ENCODE measurements at regions not wholly inside any gene's neighbourhood (a gene's known extent, or its start where the extent isn't known, plus 50 kb on each side); places are given as distances from the start of the nearest gene placed in this dataset.
"Not testable (repeated sequence)": the region's sequence is repeated elsewhere in the genome, so short reads cannot be mapped to it uniquely, and the experiment has no call there.

DNA sequence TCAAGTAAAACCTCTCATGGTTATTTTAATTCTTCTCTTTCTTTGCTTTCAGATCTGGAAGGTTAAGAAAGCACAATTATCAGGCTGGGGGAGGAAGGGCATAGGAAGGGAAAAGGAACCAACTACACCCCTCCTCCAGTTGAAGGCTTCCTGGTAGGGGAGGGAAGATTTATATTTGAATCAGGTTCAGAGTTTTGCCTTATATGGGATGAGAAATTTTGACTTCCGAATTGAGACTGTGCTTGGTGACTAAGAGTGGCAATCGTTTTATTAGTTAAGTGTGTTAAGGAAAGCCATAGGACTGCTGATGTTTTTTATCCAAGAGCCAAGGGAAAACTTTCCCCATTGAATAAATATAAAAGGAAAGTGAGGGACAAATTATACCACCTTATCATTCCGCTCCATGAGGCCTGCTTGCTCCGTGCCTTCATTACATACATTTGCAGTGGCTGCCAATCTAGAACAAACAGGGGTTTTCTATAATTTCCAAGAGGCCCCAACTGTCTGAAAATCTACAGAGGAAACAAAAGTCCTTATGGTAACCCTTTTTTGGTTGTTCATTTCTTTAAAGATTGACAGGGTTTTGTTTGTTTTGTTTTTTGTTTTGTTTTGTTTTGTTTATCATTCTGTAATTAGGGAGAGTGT, 115.7 kb upstream of the EPB41L4A start:
- peak; percentile 17 for DNase-seq

DNA sequence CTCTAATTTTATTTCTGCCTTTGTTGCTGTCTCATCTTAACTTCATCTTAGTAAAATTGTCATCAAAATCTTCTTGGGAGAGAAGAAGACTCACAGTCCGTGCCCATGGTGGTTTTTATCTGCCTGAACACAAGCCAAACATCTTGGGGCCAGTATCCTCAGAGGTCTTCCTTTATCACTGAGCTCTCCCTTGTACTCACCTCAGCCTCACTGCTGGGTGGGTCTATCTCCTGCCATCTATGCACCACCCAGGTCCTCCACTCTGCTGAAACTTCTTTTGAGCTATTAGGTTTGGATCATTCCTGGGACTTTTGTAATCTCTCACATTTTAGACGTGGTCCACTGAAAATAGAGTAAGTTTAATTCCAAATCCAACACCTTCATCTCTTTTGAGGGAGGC, 116.3 kb upstream of the EPB41L4A start:
- DNase-seq = no peak

DNA sequence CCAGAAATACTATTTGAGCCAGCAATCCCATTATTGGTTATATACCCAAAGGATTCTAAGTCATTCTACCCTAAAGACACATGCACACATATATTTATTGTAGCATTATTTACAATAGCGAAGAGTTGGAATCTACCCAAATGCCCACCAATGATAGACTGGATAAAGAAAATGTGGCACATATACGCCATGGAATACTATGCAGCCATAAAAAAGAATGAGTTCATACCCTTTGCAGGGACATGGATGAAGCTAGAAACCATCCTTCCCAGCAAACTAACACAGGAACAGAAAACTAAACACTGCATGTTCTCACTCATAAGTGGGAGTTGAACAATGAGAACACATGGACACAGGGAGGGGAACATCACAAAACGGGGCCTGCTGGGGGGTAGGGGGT, 125.5 kb upstream of the EPB41L4A start:
- not testable (repeated sequence) for DNase-seq

DNA sequence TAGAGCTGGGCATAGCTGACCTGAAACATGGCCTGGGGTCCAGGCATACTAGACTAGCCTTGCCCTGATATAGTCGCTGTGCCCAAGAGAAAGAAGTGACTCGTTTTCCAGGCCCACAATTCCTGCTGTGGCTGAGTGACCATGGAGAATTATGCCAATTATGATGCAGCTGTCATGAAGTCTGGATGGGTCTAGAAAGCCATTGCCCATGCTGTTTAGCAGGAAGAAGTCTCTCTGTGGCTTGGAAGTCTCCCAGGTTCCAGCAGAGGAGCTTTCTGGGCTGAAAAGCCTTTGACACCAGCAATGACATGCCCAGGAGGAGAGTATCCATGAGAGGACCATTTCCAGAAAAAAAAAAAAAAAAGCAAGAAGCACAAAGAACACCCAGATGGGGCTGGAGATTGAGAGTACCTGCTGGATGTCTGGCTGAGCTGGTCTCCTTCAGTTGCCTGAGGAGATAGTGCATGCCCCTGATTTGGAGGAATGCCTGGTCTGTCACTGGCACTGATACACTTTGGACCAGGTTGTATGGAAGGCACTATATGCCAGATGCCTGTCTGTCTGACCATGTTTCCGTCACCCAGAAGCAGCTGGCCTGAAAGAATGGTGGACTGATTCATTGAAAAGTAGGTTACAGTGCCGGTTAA, 128.0 kb upstream of the EPB41L4A start:
- no peak for DNase-seq

DNA sequence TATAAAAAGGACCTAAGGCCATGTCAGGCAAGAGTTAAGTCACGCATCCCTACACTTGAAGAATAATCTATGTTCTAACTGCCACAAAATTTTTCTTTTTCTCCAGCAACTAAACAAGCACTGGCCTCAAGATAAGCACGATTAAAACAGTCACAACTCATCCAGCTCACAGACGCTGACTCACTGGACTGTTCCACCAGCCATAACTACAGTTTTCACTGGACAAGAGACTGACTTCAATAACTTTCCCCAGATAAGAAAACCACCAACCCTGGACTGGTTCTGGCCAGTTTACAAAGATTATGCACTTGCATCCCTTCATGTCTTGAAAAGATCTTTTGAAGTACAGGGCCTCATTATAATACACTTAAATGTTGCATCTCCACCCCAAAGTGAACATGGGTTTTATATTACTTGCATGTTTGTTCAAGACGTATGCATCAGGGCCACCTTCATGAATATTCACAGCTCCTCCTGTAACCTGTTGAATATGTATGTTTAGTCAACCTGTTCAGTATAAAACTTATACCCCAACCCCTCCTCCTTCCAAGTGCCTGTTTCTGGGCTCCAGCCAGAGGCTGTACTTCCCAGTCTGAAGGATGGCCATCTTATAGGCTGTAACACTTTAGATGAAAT, 129.3 kb upstream of the EPB41L4A start:
- DNase-seq = no peak

DNA sequence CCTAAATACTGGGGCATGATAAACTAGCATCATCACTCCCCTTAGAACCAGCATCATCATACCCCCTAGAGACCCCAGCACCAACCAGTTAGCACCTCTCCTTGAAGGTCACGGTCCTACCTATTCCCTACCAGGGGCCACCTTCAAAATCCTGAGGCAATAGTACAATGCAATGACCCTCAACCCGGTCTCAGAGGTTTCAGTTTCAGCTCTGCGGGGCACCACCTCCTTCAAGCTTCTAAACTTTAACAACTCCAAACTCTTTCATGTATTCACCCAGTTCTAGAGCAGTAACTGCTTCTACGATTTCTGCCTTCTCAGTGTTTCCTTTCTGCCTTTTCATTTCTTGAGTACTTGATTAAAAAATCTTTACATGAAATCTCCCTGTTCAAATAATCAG, 130.1 kb upstream of the EPB41L4A start:
- DNase-seq = no peak

DNA sequence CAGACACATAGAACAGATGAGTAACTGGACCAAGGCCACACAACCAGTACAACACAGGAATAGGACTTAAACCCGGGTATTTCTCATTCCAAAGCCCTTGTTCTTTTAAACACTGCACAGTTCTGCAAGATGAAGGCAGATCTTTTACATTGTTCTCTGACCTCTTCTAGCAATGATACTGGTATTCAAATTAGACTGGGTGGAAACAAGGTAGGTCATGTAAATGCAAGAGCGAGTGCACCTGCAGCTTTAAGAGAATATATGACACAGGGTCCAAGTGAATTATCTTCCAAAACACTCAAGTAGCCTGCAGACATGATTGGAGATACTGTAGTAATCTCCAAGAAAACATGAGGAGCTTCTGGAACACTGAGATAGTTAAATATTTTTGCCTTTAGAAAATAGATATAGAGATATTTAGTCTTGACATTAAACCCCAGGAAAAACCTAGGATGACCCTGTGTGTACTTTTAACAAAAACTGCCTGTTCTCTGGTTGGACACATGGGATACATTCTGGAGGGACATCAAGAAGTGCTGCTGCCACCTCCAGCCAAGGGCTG, 130.6 kb upstream of the EPB41L4A start:
- DNase-seq = no peak

DNA sequence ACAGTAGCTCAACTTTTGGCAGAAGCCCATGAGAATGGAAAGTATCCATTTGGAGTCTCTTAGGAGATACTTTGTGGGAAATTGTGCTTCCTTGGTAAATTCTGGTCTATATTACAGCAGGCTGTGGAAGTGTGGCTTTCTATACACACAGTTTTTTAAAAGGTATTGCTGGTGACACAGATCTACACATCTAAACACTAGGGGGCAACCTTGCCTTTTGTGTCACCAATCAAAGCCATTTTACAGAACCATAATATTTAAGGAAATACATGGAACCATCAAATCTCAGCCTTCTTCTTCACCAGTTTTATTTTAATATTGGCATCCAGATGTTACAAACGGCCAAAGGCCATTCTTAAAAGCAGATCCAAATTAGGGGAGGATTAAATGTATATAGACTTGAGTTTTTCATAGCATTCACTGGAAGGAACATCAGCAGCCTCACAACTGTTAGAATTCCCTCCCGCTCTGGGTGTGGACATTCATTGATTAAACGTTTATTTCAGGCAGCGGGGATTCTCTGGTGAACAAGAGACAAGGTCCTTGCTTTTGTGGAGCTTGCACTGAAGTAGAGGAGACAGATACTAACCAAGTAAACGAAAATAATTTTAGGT, 132.4 kb upstream of the EPB41L4A start:
- DNase-seq = peak; percentile 77

DNA sequence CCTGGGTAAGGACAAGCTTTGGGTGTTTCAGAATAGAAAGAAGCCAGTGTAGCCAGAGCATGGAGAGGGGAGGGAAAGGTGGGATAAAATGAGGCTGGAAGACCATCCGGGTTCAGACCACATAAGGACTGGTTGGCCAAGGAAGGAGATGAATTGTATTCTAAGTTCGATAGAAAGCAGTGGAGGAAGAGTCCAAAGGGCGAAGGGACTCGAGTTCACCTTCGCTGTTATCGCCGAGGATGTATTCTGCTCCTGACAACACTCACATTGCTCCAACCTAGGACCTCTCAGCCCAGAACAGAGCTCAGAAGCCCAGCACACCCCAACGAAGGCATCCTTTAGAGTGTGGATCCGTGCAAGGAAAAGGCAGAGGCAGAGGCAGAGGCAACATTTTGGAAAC, 133.1 kb upstream of the EPB41L4A start:
- DNase-seq = no peak

DNA sequence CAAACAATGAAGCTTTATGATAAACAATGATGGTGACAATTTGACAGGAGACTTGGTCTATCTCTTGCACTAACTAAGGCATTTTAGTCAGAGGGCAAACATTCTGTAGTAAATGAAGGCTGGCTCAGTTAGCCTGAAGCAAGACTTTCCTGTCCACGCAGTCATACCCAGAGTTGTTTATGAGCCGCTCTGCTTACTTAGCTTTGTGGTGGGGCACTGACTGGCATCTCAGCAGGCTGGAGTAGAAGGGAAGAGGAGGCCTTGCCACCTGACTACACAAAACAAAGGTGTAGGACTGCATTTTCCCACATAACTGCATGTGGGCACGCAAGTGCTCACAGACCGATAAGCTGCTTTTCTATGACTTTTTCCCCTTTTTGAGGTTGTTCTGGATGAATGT, 133.7 kb upstream of the EPB41L4A start:
- DNase-seq = no peak

DNA sequence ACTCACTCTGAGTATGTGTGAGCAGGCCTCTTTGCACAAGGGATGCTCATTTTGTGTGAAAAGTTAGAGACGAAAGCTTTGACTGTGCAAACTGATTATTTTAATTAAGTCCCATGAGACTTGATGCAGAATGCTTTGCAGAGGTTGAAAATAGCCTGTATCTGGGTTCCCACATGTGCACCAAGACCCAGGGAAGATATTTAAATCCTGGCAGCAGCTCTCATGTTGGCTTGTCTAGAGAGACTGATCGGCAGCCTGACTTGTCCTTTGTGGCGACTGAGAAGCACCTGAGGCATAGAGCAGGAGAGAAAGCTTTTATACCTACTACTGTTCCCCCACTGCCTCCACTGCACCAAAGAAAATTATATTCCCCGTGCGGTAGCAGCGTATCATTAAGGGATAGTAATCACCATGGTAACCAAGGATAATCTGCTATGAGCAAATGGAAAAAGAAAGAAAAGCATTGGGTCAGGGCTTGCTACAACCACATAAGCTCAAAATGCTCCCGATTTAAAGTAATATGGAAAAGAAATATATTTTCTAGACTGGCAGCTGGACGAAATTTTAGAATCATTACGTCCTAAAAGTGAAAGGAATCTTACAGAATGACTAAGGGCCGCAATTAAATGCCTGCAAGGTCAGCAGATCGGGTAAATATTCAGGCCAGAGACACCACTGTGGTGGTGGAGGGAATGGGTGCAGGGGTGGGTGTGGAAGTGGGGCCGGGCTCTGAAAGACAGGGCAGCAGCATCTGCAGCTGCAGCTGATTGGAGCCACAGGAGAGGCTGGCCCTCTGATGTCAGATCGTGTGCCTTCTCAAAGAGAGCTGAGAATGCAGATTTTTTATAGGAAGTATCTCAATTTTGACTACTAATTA, 135.3 kb upstream of the EPB41L4A start:
- no peak for DNase-seq

DNA sequence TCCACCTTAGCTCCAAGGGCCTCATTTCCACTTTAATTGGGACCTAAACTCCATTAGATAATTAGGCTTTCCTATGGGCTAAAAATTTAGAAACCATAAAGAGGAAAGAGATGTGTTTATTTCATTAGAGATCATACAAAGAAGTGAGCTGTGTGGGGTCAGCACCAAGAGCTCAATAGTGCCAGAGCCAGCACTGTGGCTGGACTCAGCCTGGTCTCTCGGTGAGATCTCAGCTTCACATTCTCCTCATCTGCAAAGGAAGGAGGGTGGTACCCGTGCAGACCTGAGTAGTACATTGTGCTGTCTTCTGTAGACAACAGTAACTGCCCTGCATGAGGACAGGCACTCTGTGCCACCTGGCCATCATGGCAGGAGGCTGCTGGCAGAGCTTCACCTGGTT, 136.1 kb upstream of the EPB41L4A start:
- DNase-seq = no peak

DNA sequence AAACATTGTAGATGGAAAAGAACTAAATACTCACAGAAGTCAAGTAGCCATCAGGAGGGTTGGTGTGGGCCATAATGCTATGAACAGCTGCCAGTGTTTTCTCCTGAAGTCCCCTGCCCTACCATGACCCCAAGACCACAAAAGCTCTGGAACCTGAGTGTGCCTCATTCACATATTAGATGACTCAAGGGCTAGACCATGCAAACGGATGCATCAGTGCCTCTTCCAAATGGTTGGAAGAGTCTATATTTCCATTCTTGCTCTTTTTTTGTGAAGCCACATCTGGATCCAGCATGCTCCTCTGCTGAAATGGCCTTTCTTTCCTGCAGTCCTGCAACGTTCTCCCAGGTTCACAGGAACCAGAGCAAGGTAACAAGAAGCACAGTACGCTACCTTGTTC, 136.6 kb upstream of the EPB41L4A start:
- no peak for DNase-seq

DNA sequence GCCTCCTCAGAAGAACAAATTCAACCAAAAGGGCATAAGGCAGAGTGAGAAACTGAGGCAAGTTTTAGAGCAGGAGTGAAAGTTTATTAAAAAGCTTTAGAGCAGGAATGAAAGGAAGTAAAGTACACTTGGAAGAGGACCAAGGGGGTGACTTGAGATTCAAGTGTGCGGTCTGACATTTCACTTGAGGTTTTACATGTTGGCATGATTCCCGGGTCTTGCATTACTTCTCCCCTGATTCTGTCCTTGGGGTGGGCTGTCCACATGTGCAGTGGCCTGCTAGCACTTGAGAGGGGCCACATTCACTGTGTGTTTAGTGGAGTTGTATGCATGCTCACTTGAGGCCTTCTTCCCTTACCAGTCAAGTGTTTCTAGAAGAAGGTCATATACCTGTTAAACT, 140.4 kb upstream of the EPB41L4A start:
- not testable (repeated sequence) for DNase-seq

DNA sequence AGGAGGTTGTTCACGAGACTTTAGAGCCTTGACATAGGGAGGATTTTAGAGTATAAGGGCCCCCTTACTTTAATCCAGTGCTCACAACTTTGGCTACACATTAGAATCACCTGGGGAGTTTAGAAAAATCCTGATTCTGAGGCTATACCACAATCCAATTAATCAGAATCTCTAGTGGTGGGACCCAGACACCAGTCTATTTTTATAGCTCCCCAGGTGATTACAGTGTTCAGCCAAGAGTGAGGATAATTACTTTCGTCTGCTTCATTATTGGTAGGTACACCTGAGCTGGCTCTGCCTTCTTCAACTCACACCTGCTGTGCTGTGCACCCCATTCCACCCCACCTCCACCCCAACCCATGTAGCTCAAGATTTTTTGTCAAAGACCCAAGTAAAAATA, 141.3 kb upstream of the EPB41L4A start:
- DNase-seq = no peak

DNA sequence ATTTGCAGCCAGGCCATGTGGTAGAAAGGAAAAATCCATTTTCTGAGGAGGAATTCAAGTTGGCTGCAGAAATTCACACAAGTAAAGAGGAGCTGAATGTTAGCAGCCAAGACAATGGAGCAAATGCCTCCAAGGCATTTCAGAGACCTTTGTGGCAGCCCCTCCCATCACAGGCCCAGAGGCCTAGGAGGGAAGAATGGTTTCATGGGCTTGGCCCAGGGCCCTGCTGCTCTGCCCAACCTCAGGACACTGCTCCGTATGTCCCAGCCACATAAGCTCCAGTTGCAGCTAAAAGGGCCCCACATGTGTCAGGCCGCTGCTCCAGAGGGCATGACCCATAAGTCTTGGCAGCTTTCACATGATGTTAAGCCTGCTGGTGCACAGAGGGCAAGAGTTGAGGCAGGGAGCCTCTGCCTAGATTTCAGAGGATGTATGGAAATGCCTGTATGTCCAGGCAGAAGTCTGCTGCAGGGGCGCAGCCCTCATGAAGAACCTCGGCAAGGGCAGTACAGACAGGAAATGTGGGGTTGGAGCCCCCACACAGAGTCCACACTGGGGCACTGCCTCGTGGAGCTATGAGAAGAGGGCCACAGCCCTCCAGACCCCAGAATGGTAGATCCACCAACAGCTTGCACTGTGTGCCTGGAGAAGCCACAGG, 144.2 kb upstream of the EPB41L4A start:
- DNase-seq = no peak

DNA sequence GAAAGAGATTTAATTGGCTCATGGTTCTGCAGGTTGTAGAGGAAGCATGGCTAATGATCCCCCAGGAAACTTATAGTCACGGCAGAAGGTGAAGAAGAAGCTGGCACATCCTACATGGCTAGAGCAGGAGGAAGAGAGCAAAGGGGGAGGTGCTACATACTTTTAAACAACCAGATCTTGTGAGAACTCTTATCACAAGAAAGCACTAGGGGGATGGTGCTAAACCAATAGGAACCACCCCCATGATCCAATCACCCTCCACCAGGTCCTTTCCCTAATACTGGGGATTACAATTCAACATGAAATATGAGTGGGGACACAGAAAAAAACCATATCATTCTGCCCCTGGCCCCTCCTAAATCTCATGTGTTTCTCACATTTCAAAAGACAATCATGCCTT, 147.2 kb upstream of the EPB41L4A start:
- no peak for DNase-seq

DNA sequence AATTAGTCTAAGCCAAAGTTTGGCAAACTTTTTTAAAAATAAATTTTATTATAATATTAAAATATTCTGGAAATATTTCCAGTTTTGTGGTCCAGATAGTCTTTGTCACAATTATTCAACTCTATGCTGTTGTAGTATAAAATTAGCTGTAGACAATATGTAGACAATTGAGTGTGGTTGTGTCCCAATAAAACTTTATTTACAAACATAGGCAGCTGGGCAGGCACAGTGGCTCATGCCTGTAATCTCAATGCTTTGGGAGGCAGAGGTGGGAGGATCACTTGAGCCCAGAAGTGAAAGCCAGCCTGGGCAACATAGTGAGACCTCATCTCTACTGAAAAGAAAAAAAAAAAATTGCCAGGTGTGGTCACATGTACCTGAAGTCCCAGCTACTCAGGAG, 150.5 kb upstream of the EPB41L4A start:
- no peak for DNase-seq

DNA sequence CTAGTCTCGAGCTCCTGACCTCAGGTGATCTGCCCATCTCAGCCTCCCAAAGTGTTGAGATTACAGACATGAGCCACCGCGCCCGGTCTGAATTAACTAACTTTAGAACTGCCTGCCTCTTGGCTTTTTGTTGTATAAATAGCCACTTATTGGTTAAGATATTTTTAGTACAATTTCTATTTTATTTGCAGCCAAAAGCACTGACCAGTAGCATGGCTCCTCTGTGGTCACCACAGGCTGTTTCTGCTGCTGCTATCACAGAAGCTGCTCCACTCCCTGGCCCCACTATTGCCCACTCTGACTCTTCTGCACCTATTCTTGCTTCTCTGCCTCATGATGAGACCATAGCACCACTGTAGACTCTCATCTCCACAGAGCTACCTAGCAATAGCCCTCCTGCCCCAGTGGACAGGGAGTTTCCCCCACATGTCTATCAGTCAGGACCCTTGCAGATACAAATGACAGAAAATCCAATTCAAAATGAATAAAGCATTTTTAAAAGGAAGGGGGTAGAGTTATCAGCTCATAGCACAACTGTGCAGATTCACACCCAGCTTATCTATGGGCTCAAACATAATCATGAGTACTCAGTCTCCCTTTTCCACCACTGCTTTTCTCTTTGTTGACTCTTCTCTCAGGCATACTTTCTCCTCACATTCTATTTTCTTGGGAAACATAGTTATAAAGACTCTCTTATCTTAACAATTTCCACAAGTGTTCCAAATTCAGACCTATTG, 151.8 kb upstream of the EPB41L4A start:
- no peak for DNase-seq

DNA sequence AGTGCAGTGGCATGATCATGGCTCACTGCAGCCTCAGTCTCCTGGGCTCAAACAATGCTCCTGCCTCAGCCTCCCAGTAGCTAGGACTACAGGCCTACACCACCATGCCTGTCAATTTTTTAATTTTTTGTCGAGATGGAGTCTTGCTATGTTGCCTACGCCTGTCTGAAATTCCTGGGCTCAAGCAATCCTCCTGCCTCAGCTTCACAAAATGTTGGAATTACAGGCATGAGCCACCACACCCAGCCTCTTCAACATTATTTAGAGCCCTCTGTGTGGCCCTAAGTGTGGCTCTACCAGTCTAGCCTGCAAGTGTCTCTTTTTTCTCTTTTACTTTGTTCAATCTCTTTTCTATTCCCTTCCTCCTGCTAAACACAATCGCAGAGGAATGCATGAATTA, 154.4 kb upstream of the EPB41L4A start:
- no peak for DNase-seq

DNA sequence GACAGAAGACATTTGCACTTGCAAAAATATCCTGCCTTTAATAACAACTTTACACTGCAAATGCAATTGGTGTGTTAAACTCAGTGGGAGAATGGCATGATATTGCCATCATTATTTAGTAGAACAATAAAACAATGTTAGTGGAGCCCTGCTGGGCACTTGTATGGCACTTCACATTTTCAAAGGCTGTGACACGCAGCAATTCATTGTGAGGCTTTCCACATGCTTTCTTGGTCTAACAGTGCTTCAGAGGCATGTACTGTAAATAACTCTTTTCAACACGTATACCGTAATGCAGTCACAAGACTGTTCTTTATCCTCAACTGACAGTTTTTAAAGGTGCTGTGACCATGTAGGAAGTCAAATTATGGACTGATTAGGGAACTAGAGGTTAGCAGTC, 155.5 kb upstream of the EPB41L4A start:
- DNase-seq = no peak

All from suppressor macrophage treated with lipopolysaccharide for 4 hours (primary cell).